Nephron progenitor cell (in vitro differentiated cells): ENCODE measurements at regions not wholly inside any gene's neighbourhood (a gene's known extent, or its start where the extent isn't known, plus 50 kb on each side); places are given as distances from the start of the nearest gene placed in this dataset.

Experiments
- DNase-seq: peaks from one replicate; pipeline ENCODE4 v3.0.0; 2021
- H3K27ac Mint-ChIP-seq: 2 replicates; pipeline ENCODE4 v1.8.0; 2021; ENCODE audit warnings: mild to moderate bottlenecking, moderate library complexity, mixed read lengths
- H3K27me3 Mint-ChIP-seq: 2 replicates; pipeline ENCODE4 v1.8.0; 2021; ENCODE audit warnings: mild to moderate bottlenecking, low read depth, mixed read lengths; ENCODE audit not compliant: poor library complexity
- H3K36me3 Mint-ChIP-seq: 2 replicates; pipeline ENCODE4 v1.8.0; 2021; ENCODE audit warnings: low read depth, mixed read lengths
- H3K4me1 Mint-ChIP-seq: 2 replicates; pipeline ENCODE4 v1.8.0; 2021; ENCODE audit warnings: mixed read lengths
- H3K4me3 Mint-ChIP-seq: 2 replicates; pipeline ENCODE4 v1.8.0; 2021; ENCODE audit warnings: mild to moderate bottlenecking, moderate library complexity, mixed read lengths
- H3K9me3 Mint-ChIP-seq: 2 replicates; pipeline ENCODE4 v1.8.0; 2021; ENCODE audit warnings: mild to moderate bottlenecking, moderate library complexity, mixed read lengths
- TF ChIP-seq, protein P1 (sequence below): fragments of 200-600 bp; sonication (generic); IDR thresholded peaks from 2 replicates; pipeline ENCODE4 v1.5.0; 2021; ENCODE audit warnings: antibody characterized with exemption

DNA sequence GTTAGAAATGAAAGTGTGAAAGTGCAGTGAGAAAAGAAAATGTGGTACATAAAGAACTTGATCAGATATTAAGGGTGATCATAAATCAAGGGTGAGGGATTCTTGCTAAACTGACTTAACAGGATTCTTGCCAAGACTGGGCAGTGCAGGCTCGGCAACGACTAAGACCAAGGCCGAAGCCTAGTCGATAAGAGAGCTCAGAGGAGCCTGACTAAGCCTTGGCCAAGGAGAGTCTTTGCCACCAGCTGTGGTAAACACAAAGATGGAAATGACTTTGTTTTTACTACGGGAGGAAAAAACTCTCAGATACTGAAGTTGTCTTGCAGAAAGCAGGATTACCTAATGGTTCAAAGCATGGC is 196.6 kb downstream of the LY86 start:
- peaks cover 10% of the 10 kb centered on the region for H3K9me3 Mint-ChIP-seq
- TF ChIP-seq, protein P1, sequence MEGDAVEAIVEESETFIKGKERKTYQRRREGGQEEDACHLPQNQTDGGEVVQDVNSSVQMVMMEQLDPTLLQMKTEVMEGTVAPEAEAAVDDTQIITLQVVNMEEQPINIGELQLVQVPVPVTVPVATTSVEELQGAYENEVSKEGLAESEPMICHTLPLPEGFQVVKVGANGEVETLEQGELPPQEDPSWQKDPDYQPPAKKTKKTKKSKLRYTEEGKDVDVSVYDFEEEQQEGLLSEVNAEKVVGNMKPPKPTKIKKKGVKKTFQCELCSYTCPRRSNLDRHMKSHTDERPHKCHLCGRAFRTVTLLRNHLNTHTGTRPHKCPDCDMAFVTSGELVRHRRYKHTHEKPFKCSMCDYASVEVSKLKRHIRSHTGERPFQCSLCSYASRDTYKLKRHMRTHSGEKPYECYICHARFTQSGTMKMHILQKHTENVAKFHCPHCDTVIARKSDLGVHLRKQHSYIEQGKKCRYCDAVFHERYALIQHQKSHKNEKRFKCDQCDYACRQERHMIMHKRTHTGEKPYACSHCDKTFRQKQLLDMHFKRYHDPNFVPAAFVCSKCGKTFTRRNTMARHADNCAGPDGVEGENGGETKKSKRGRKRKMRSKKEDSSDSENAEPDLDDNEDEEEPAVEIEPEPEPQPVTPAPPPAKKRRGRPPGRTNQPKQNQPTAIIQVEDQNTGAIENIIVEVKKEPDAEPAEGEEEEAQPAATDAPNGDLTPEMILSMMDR, result no peak
- no peaks in the 10 kb centered on the region for H3K27me3 Mint-ChIP-seq
- peaks cover 4% of the 10 kb centered on the region for H3K36me3 Mint-ChIP-seq
- H3K4me1 Mint-ChIP-seq, result peaks cover 26% of the 10 kb centered on the region
- H3K4me3 Mint-ChIP-seq, result no peak overlapping the region
- DNase-seq, result no peak
- H3K27ac Mint-ChIP-seq, result no peak overlapping the region

DNA sequence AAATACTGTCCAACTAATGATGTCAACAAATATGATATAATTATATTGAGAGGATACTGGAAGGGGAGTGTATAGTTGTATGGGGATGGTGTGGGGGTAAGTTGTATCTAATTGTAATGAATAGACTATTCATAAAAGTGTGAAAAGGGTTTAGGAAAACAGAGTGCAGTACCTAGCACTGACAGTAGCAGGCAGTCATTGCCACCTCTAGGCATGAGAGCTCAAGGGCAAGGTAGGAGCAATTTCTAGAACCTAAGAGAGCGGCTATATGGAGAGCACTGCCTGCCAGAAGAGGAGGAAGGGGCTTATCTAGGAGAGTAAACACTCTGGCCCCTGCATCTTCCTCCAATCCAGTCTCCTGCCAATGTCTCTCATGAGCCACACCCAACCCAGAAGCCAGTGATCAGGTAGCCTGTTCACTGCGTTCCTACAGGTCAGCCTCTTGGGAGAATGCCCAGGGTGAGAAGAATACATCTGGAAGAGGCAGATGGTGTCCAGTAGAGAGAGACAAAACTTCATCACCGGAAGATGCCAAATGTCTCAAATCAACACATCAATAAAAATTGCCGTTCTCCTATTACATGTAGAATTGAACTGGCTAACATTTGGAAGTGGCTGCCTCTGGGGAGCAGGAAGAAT is 200.0 kb downstream of the LY86 start:
- DNase-seq, result no peak
- Mint-ChIP-seq H3K27me3 (peaks cover 6% of the 10 kb centered on the region), H3K4me1 (peaks cover 26% of the 10 kb centered on the region), H3K27ac (no peak overlapping the region), H3K4me3 (no peak overlapping the region), H3K36me3 (peaks cover 4% of the 10 kb centered on the region), H3K9me3 (peaks cover 10% of the 10 kb centered on the region)
- TF ChIP-seq, protein P1, result peak; percentile 33

DNA sequence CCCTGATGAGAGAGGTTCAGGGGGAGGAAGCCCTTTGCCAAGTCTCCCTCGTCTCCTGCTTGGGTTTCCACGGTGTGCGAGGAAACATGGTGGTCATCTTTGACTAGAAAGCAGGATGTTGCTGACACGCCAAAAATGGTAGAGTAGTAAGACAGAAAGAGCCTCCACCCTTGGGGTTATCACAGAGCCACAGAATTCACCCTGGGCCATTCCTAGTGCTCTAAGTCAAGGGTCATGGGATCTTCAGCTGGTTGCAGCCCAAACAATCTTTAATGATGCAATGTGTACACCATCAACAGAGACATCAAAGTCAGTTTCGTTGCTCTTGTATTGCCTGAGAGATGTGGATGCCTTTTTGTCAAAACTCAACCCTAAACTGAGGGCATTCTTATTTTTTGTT is 201.9 kb downstream of the LY86 start:
- no peak overlapping the region for H3K4me3 Mint-ChIP-seq
- no peak for DNase-seq
- TF ChIP-seq, protein P1, result no peak
- no peak overlapping the region for H3K27ac Mint-ChIP-seq
- H3K9me3 Mint-ChIP-seq, result peaks cover 10% of the 10 kb centered on the region
- peaks cover 11% of the 10 kb centered on the region for H3K27me3 Mint-ChIP-seq
- peaks cover 4% of the 10 kb centered on the region for H3K36me3 Mint-ChIP-seq
- peaks cover 19% of the 10 kb centered on the region for H3K4me1 Mint-ChIP-seq

DNA sequence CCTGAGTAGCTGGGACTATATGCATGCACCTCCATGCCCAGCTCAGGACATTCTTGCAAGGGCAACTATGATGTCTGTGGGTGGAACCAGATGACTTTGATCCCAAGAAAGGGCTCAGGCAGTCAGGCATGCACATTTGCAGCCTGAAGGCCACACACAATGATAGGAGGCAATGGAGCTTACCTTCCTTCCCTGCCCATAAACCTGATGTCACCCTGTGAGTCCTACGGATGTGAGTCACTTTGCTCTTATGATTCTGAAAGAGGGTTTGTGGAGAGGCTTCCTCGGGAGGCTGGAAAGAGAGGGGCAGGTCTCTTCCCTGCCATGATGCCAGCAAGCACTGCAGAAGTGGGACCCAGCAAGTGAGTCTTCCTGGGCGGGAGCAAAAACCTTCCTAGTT is 202.4 kb downstream of the LY86 start:
- H3K27me3 Mint-ChIP-seq, result peaks cover 11% of the 10 kb centered on the region
- TF ChIP-seq, protein P1, result no peak
- peaks cover 4% of the 10 kb centered on the region for H3K36me3 Mint-ChIP-seq
- H3K4me3 Mint-ChIP-seq, result no peak overlapping the region
- H3K4me1 Mint-ChIP-seq, result peaks cover 18% of the 10 kb centered on the region
- H3K27ac Mint-ChIP-seq, result no peak overlapping the region
- no peak for DNase-seq
- H3K9me3 Mint-ChIP-seq, result peaks cover 10% of the 10 kb centered on the region

DNA sequence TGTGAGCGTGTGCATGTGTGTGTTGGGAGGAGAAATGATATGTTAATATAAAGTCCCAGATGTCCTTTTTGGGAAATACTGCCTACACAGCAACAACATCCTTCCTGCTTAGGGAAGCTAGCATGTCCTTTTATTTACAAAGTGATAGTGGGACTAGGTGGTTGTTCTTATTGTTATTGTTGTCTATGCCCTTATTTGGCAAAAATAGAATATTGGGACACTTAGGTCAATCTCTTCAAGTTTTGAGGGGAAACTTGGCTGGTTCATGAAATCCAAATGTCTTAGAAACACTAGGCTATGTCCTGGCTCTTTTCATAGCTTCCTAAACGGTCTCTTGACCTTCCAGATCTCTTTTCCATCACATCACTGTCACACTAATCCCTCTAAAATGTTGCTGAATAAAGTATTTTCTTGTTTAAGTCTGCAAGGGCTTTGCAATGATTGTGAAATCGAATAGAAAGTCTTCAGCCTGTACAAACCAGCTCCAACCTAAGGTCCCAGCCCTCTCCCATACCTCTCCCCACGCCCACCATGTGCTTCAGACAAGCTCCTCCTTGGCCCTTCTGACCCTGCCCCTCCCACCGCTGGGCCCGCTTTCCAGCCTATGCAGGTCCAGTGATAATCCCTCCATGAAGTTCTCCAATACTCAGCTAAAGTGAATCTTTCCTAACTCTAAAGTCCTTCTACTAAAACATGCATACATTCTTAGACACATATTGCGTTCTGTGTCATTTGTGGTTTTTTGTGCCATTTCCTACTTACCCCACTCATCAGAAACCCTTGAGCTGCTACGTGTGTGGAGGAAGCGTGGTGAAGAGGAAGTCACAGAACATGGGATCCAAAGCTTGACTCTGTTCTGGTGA is 205.1 kb downstream of the LY86 start:
- no peak overlapping the region for H3K27ac Mint-ChIP-seq
- no peak for DNase-seq

More for the DNA sequence above, 205.1 kb downstream of the LY86 start:
- no peaks in the 10 kb centered on the region for H3K36me3 Mint-ChIP-seq
- peaks cover 25% of the 10 kb centered on the region for H3K4me1 Mint-ChIP-seq
- H3K27me3 Mint-ChIP-seq, result peaks cover 11% of the 10 kb centered on the region
- no peaks in the 10 kb centered on the region for H3K9me3 Mint-ChIP-seq
- H3K4me3 Mint-ChIP-seq, result no peak overlapping the region
- TF ChIP-seq, protein P1, result no peak
